Transverse colon (tissue), 3 donors: ENCODE measurements at regions not wholly inside any gene's neighbourhood (a gene's known extent, or its start where the extent isn't known, plus 50 kb on each side); places are given as distances from the start of the nearest gene placed in this dataset.
"Not testable (repeated sequence)": the region's sequence is repeated elsewhere in the genome, so short reads cannot be mapped to it uniquely, and the experiment has no call there.

Source experiments
- CTCF ChIP-seq, 5 experiments: fragments of 200-600 bp in 3 of 5; fragments of 450-650 bp in 2 of 5; sonication (generic) in 3 of 5; IDR thresholded peaks; 1 replicate in 2 of 5; 2 replicates in 3 of 5; pipeline ENCODE4 v1.5.1; 2016 to 2017; ENCODE audit warnings: antibody characterized with exemption in 5 of 5, inconsistent platforms in 3 of 5, mild to moderate bottlenecking in 2 of 5, moderate library complexity in 1 of 5
- EP300 ChIP-seq: sonication (generic); formaldehyde crosslinking; IDR thresholded peaks from one replicate; pipeline ENCODE4 v1.6.1; 2017; ENCODE audit warnings: antibody characterized with exemption, low read depth

GRCh38 chr2:131639001-131639620, 111.4 kb downstream of the CCDC74A start:
- not testable (repeated sequence) for TF ChIP-seq CTCF (IDR thresholded peaks at IDR 0.05); EP300
